OCI-LY1 (cell line): ENCODE measurements at regions not wholly inside any gene's neighbourhood (a gene's known extent, or its start where the extent isn't known, plus 50 kb on each side); places are given as distances from the start of the nearest gene placed in this dataset.

Experiments
- CTCF ChIP-seq: fragments of 200-600 bp; sonication (generic), shearing (Covaris generic); IDR thresholded peaks from 2 replicates; pipeline ENCODE4 v1.5.1; 2017; ENCODE audit warnings: mild to moderate bottlenecking, antibody characterized with exemption, low read length, moderate library complexity, mixed read lengths
- EZH2 ChIP-seq: fragments of 200-600 bp; sonication (generic), shearing (Covaris generic); IDR thresholded peaks from 2 replicates; pipeline ENCODE4 v1.8.0; 2017; ENCODE audit warnings: borderline replicate concordance, mixed run types, mild to moderate bottlenecking, antibody characterized with exemption, low read length, moderate library complexity, mixed read lengths

GRCh38 chr15:79623488-79623887, 191.4 kb downstream of the MINAR1 start:
- TF ChIP-seq CTCF = no peak
- TF ChIP-seq EZH2 = no peak
